ENCODE measurements at regions not wholly inside any gene's neighbourhood (a gene's known extent, or its start where the extent isn't known, plus 50 kb on each side); places are given as distances from the start of the nearest gene placed in this dataset.

DNA sequence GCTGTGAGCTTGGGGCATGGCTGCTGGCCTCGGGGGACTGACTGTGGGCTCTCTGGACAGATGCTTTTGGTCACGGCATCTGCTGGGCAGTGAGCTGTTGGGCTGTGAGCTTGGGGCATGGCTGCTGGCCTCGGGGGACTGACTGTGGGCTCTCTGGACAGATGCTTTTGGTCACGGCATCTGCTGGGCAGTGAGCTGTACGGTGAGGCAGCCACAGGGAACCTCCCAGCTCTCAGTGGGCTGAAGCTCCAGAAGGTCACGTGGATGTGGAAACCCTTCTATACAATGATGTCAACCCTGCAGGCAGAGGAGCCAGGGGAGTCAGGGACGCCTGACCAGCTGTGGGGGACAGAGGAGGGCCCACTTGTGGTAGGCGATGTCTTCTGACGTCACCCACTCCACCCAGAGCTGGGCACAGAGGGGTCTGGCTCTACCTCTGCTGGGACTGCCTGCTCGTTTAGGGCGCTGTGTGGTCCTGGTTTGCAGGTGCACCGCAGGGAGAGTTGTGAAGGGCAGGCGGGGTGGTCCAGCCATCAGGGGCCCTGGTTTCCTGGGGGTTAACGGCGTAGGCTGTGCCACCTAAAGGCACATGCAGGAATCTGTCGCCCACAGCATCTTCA lies 1331.3 kb downstream of the BRD1 start:
- no peak for FAIRE-seq
- DNase-seq (ENCODE audit: insufficient read length, low spot score): no peak

- DNase-seq (ENCODE audit: insufficient read length, low spot score): no peak
- FAIRE-seq: no peak
Measured at GRCh38 chr22:48495751-48496080, 1332.0 kb downstream of the BRD1 start.

DNA sequence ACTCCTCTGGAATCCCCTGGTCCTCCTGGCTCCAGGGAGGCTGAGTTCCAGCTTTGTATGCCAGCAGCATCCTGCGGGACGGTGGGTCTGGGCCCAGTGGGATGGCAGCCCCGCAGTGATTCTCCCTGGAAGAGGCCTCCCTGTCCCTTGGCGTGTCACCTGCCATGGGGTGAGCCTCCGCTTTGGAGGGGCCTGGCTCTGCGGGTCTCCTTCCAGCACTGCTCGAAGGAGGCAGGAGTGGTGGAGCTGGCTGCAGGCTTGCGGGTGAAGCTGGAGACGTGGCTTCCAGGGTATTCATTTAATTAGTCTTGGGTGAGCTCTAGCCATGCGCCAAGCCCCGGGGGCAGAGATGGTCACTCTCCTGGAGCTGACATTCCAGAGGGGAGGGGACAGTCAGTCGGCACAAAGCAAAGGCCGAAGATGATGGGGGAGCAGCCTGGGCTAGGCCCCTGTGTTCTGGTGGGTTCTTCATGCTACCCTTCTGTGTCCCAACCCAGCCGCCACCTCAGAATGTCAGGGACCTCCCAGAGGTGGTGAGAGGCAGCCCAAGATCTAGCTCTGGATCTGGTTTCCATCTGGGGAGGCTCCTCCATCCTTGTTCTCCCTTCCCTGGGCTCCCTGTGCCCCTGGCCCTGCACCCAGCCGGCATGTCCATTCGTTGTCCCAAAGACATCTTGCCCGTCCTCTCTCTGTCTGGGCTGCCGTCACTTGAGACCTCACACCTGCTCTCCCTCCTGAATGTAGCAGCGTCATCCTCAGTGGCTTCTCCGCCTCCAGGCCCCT lies 1332.5 kb downstream of the BRD1 start:
- FAIRE-seq (no peak), DNase-seq (ENCODE audit: insufficient read length, low spot score) (no peak)

GRCh38 chr22:48494256-48494967 lies 1333.3 kb downstream of the BRD1 start:
- FAIRE-seq (no peak), DNase-seq (ENCODE audit: insufficient read length, low spot score) (no peak)

- FAIRE-seq (no peak), DNase-seq (ENCODE audit: insufficient read length, low spot score) (no peak)
Measured at GRCh38 chr22:48493733-48494132, 1333.9 kb downstream of the BRD1 start.

- DNase-seq (ENCODE audit: insufficient read length, low spot score): peak; percentile 41
- no peak for FAIRE-seq
Measured at GRCh38 chr22:48492366-48493320, 1335.0 kb downstream of the BRD1 start.

DNA sequence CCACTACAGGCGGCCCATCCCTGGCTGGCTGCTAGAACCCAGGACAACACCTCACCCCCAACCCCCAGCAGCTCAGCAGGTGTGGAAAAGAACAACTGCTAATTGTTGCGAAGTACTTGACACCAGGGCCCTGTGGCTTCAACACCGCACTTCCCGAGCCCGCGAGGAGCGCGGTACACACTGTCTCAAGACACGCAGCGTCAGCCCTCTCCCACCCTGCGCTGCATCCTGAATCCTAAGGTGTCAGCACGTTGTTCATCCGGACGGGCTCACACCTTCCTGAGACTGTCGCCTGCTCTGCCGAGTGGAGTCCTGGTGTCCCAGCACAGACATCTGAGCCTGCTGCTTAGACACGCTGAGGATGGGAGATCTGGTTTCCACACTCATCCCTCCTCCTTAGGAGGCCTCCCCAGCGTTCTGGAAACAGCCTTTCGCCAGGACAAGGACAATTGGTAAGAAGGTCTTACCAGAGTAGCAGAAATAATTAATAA lies 1336.2 kb downstream of the BRD1 start:
- no peak for FAIRE-seq

GRCh38 chr22:48490500-48491411 lies 1336.9 kb downstream of the BRD1 start:
- DNase-seq (ENCODE audit: insufficient read length, low spot score) (no peak), FAIRE-seq (no peak)

More for the DNA sequence above, 1336.2 kb downstream of the BRD1 start:
- DNase-seq (ENCODE audit: insufficient read length, low spot score): no peak

DNA sequence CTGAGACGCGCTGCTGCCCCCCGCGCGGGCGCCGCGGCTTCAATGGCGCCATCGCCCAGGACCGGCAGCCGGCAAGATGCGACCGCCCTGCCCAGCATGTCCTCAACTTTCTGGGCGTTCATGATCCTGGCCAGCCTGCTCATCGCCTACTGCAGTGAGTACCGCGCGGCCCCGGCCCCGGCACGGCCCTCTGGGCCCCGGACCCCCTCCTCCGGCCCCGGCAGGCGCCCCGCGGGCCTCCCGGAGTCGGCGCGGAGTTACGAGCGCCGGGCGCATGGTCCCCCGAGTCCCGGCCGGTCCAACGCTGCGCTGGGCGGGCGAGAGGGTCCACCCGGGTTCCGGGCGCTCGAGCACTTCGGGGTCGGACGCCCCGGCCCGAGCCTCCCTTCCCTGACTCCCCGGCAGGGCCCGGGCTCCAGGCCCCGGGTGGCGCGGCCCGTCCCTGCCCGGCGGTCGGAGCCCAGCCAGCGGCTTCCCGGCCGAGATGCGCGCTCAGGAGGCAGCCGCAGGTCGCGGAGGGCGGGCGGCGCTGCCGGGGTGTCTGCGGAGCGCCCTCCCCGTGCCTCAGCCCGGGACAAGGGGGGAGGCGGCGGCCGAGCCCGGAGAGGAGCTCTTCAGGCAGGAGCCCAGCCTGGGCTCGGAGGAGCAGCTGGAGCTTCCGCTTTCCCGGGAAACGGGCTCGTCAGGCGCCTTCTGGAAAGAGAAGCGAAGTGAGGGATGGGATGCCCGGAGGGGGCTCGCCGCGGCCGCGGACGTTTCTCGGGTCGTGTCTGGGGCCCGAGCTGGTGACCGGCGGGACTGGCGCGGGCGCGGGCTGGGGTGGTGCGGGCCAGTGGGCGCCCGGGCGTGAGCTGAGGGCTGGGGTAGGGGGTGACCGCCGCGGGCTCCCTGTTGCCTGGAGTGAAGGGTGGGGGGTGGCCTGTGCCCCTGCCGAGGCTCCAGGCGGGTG lies 1337.8 kb downstream of the BRD1 start:
- DNase-seq (ENCODE audit: insufficient read length, low spot score): no peak
- no peak for FAIRE-seq

- FAIRE-seq (no peak), DNase-seq (ENCODE audit: insufficient read length, low spot score) (no peak)
Measured at GRCh38 chr22:48488611-48489511, 1338.8 kb downstream of the BRD1 start.

- DNase-seq (ENCODE audit: insufficient read length, low spot score) (no peak), FAIRE-seq (no peak)
Measured at GRCh38 chr22:48488149-48488551, 1339.5 kb downstream of the BRD1 start.

DNA sequence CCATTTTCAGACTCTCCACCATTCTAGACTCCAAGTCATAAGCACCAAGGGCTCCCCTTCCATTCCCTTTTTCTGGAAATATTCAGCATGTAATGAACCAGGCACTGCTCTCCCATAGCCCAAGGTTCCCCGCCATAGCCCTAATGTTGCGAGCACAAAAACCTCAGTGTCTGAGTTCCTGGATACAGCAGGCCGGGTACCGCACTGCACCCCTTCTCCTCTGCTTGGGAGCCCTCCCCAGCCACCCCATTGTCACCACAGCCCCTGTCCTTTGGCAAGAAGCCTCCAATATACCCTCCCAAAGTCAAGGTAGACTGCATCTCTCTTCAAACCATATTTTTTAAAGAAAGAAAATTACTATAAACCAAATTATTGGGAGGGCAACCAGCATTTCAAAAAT lies 1341.1 kb downstream of the BRD1 start:
- DNase-seq (ENCODE audit: insufficient read length, low spot score) (no peak), FAIRE-seq (no peak)

- FAIRE-seq (no peak), DNase-seq (ENCODE audit: insufficient read length, low spot score) (no peak)
Measured at GRCh38 chr22:48486134-48486532, 1341.5 kb downstream of the BRD1 start.

GRCh38 chr22:48485149-48486133 lies 1342.2 kb downstream of the BRD1 start:
- DNase-seq (ENCODE audit: insufficient read length, low spot score) (no peak), FAIRE-seq (no peak)

GRCh38 chr22:48483764-48484528 lies 1343.7 kb downstream of the BRD1 start:
- FAIRE-seq: no peak
- DNase-seq (ENCODE audit: insufficient read length, low spot score): no peak

DNA sequence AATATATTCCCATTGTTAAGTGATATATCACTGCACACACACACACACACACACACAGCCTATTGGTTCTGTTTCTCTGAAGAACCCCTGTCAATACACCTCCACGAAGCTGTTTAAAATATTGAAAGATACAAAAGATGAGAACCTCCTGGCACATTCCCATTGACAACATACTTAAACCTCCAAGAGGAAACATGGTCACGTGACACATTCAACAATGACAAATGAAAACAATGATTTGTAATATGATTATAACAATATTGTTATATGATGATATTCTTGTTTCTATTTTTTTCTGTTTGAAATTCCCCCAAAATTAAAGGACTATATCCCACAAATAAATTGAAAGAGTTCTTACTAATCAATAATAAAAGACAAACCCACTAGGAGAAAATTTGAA lies 1344.9 kb downstream of the BRD1 start:
- DNase-seq (ENCODE audit: insufficient read length, low spot score): no peak
- no peak for FAIRE-seq

All from HTR-8/SVneo (cell line).